ENCODE measurements at regions not wholly inside any gene's neighbourhood (a gene's known extent, or its start where the extent isn't known, plus 50 kb on each side); places are given as distances from the start of the nearest gene placed in this dataset.

DNA sequence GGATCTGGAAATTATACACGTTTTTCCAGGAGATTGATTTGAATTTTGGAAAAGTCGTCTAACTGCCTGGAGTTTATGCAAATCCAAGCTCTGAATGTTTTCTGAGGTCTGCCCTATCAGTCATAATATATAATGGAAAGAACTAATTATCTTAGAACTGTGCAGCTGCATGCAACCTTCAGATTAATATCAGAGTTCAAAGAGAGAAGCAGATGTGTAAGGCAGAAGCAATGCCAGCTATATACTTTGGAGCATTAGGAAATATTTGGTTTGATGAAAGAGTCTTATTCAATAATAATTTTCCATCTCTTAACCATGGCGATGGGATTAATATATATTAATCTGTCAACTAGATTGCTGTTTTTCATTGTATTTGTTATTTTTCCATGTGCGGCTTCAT, 500.9 kb downstream of the NEBL start:
- TF ChIP-seq, protein P1, sequence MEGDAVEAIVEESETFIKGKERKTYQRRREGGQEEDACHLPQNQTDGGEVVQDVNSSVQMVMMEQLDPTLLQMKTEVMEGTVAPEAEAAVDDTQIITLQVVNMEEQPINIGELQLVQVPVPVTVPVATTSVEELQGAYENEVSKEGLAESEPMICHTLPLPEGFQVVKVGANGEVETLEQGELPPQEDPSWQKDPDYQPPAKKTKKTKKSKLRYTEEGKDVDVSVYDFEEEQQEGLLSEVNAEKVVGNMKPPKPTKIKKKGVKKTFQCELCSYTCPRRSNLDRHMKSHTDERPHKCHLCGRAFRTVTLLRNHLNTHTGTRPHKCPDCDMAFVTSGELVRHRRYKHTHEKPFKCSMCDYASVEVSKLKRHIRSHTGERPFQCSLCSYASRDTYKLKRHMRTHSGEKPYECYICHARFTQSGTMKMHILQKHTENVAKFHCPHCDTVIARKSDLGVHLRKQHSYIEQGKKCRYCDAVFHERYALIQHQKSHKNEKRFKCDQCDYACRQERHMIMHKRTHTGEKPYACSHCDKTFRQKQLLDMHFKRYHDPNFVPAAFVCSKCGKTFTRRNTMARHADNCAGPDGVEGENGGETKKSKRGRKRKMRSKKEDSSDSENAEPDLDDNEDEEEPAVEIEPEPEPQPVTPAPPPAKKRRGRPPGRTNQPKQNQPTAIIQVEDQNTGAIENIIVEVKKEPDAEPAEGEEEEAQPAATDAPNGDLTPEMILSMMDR (IDR thresholded peaks at IDR 0.05), result no peak
- TF ChIP-seq POLR2A (IDR thresholded peaks at IDR 0.05), result no peak

Data from esophagus squamous epithelium (tissue), 4 donors.